Colonic mucosa (tissue), 4 donors: ENCODE measurements at regions not wholly inside any gene's neighbourhood (a gene's known extent, or its start where the extent isn't known, plus 50 kb on each side); places are given as distances from the start of the nearest gene placed in this dataset.

Source experiments
- DNase-seq: peaks from one replicate; pipeline ENCODE4 v3.0.0-alpha.2; 2020
- H3K27ac ChIP-seq: fragments of 200-600 bp; one replicate; pipeline ENCODE4 v1.8.0; 2021
- H3K27me3 ChIP-seq: fragments of 200-600 bp; one replicate; pipeline ENCODE4 v1.8.0; 2021
- H3K36me3 ChIP-seq: fragments of 200-600 bp; one replicate; pipeline ENCODE4 v1.8.0; 2021
- H3K4me1 ChIP-seq: fragments of 200-600 bp; one replicate; pipeline ENCODE4 v1.8.0; 2021; ENCODE audit warnings: mild to moderate bottlenecking
- H3K4me3 ChIP-seq: fragments of 200-600 bp; one replicate; pipeline ENCODE4 v1.8.0; 2021
- H3K9ac ChIP-seq, 2 donors: one replicate each; pipeline ENCODE4 v1.7.0; 2013; ENCODE audit warnings: control low read depth in 2 of 2, low read depth in 2 of 2, low read length in 2 of 2
- H3K9me3 ChIP-seq: fragments of 200-600 bp; one replicate; pipeline ENCODE4 v1.8.0; 2021
- intact Hi-C: fragments of 100-400 bp; cut with DNase I; formaldehyde crosslinking; loops from one replicate; pipeline ENCODE4 v1.14.1; 2022
- TF ChIP-seq, protein P1 (sequence below): fragments of 200-600 bp; IDR thresholded peaks from one replicate; pipeline ENCODE4 v1.8.0; 2022; ENCODE audit warnings: antibody characterized with exemption, mild to moderate bottlenecking
- donor health status: healthy.
- donor health status: DM: no; HTN: no; CAD: no.
- donor health status: DM: no; HTN: no; CAD: no.

DNA sequence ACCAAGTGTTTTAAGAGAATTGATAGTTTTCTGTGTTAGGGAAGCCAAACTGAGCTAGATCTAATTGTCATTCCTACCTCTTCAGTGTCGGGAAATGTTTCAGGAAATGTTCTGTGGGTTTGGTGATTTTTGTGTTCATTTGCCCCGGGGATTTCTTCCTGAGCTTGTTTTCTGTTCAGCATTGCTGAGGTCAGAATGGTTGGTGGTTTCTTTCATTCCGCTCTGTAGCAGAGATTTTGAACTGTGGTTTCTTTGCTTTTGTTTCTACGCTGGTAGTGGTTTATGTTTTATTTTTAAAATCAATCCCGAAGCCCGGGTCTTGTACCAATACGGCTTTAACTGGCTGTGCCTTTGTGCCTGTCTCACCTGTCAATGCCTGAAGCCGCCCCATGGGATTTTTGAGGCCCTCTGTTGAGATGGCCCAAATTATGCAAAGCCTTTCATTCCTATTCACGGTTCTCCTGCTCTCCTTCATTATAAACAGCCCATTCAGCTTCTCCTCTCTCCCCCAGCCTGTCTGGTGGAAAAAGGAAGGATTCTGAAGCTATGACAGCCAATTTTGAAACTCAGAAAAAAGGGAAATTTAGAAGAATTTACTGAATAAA lies 417.2 kb upstream of the KAZN start:
- Histone ChIP-seq H3K36me3 (no peaks in the 10 kb centered on the region), H3K27me3 (no peaks in the 10 kb centered on the region), H3K27ac (no peak overlapping the region), H3K4me3 (no peak overlapping the region), H3K4me1 (no peaks in the 10 kb centered on the region), H3K9ac (no peak overlapping the region), H3K9me3 (no peaks in the 10 kb centered on the region)
- DNase-seq: no peak
- TF ChIP-seq, protein P1, sequence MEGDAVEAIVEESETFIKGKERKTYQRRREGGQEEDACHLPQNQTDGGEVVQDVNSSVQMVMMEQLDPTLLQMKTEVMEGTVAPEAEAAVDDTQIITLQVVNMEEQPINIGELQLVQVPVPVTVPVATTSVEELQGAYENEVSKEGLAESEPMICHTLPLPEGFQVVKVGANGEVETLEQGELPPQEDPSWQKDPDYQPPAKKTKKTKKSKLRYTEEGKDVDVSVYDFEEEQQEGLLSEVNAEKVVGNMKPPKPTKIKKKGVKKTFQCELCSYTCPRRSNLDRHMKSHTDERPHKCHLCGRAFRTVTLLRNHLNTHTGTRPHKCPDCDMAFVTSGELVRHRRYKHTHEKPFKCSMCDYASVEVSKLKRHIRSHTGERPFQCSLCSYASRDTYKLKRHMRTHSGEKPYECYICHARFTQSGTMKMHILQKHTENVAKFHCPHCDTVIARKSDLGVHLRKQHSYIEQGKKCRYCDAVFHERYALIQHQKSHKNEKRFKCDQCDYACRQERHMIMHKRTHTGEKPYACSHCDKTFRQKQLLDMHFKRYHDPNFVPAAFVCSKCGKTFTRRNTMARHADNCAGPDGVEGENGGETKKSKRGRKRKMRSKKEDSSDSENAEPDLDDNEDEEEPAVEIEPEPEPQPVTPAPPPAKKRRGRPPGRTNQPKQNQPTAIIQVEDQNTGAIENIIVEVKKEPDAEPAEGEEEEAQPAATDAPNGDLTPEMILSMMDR: no peak
- intact Hi-C loops: no loop called here

DNA sequence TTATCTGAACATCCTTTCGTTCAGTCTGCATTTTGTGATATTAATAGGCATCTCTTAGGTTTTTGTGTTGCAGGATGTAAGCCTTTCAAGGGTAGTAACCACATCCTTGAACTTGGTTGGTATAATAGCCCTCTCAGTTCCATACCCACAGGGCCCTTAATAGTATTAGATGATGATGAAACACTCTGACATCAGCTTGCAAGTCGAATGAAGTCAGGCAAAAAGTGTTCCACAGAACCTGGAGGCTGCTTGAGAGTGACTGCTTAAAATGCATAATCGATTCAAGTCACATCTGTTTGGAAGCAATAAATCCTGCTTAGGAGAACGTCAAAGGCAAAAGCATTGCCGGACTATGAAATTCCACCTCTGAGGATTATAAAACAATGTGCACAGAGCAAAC lies 415.6 kb upstream of the KAZN start:
- Histone ChIP-seq H3K36me3 (no peaks in the 10 kb centered on the region), H3K9me3 (no peaks in the 10 kb centered on the region), H3K9ac (no peak overlapping the region), H3K4me1 (no peaks in the 10 kb centered on the region), H3K27me3 (no peaks in the 10 kb centered on the region), H3K27ac (no peak overlapping the region), H3K4me3 (no peak overlapping the region)
- no peak for DNase-seq
- intact Hi-C loops: no loop called here
- TF ChIP-seq, protein P1: no peak

DNA sequence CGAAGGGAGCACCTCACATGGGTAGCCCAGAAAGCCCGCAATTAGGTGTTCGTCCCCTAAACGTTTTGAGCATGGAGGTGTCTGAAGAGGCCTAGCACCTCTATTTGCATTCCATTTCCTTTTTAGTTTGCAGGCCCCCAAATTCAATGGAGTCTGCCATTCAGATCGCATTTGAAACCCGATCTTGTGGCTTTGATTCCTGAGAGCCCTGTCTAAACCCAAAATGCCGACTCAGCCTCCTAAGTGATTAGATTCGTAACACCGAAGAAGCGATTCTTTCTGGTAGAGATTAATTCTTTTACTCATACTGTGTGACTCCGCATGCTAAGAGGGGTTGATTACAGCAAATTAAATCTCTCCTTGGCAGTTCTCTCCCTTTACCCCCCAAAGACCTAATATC lies 415.2 kb upstream of the KAZN start:
- no peaks in the 10 kb centered on the region for H3K9me3 ChIP-seq
- TF ChIP-seq, protein P1: no peak
- intact Hi-C loops: no loop called here

DNA sequence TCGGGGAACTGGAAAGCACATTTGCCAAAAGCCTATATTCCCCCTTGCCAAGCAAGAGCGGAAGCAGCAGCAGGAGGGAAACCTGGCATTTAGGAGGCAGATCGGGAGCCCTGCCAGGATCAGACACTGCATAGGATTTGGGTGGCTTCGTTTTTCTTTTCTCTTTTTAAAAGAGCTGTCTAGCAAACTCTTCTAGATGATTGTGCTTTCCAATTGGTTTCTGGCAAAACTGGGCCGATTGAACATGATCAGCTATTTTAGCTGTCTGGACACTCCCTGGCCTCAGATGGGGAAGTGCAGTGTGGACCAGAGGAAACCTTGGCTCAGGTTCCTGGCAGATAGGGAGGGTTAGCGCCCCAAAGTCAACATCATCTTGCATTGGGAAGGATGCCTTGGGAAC lies 414.0 kb upstream of the KAZN start:
- TF ChIP-seq, protein P1: no peak
- Histone ChIP-seq H3K4me1 (no peaks in the 10 kb centered on the region), H3K27ac (no peak overlapping the region), H3K27me3 (no peaks in the 10 kb centered on the region), H3K9me3 (no peaks in the 10 kb centered on the region), H3K9ac (no peak overlapping the region), H3K36me3 (no peaks in the 10 kb centered on the region), H3K4me3 (no peak overlapping the region)
- no peak for DNase-seq
- intact Hi-C loops: no loop called here

More for the DNA sequence above, 415.2 kb upstream of the KAZN start:
- no peaks in the 10 kb centered on the region for H3K36me3 ChIP-seq
- no peak overlapping the region for H3K9ac ChIP-seq
- H3K4me1 ChIP-seq: no peaks in the 10 kb centered on the region
- DNase-seq: no peak
- no peak overlapping the region for H3K27ac ChIP-seq
- H3K27me3 ChIP-seq: no peaks in the 10 kb centered on the region
- H3K4me3 ChIP-seq: no peak overlapping the region

DNA sequence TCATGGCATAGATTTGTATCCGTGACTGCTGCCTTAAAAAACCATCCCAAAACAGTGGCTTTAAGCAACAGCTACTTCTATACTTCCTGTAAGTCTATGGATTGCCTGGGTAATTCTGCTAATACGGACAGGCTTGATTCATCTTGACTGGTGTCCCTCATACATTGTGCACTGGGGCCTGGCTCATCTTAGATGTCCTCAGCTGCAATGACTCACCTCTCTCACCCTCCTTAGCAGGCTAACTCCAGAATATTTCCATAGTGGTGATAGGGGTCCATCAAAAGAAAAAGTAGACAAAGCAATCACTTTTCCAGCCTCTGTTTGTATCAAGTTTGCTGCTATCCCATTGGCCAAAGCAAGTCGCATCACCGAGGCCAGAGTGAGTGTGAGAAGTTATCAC lies 409.1 kb upstream of the KAZN start:
- Histone ChIP-seq H3K9ac (no peak overlapping the region), H3K4me1 (no peaks in the 10 kb centered on the region), H3K27ac (no peak overlapping the region), H3K27me3 (no peaks in the 10 kb centered on the region), H3K9me3 (no peaks in the 10 kb centered on the region), H3K36me3 (no peaks in the 10 kb centered on the region), H3K4me3 (no peak overlapping the region)
- intact Hi-C loops: no loop called here
- TF ChIP-seq, protein P1: no peak
- DNase-seq: no peak
